Keratinocyte (primary cell): ENCODE measurements at regions not wholly inside any gene's neighbourhood (a gene's known extent, or its start where the extent isn't known, plus 50 kb on each side); places are given as distances from the start of the nearest gene placed in this dataset.
"Not testable (repeated sequence)": the region's sequence is repeated elsewhere in the genome, so short reads cannot be mapped to it uniquely, and the experiment has no call there.

Source experiments
- DNase-seq: peaks from one replicate; pipeline ENCODE4 v3.0.0-alpha.2; 2011; ENCODE audit warnings: low read depth, missing footprints, low spot score
- FAIRE-seq: peaks from 2 replicates; lab custom pipeline; 2011; peaks lifted over from hg19 to GRCh38; lab: Jason Lieb, UNC
- H2AFZ ChIP-seq: 2 replicates; pipeline ENCODE4 v1.6.0; 2012; ENCODE audit warnings: low read length, control low read depth, inconsistent platforms; ENCODE audit not compliant: control insufficient read depth
- H3K27ac ChIP-seq: 2 replicates; pipeline ENCODE4 v1.5.1; 2011; ENCODE audit warnings: low read length; ENCODE audit not compliant: control insufficient read depth, insufficient read depth
- H3K27me3 ChIP-seq: 3 replicates; pipeline ENCODE4 v1.6.0; 2011; ENCODE audit warnings: low read length; ENCODE audit not compliant: control insufficient read depth, insufficient read depth; ENCODE audit errors: extremely low read depth
- H3K36me3 ChIP-seq, 2 experiments: 2 replicates in 1 of 2; 3 replicates in 1 of 2; pipeline ENCODE4 v1.5.1; 2011; ENCODE audit warnings: low read length in 2 of 2, mild to moderate bottlenecking in 1 of 2; ENCODE audit not compliant: control insufficient read depth in 2 of 2, insufficient read depth in 2 of 2; ENCODE audit errors: extremely low read depth in 1 of 2
- H3K4me1 ChIP-seq: 3 replicates; pipeline ENCODE4 v1.5.1; 2011; ENCODE audit warnings: low read length; ENCODE audit not compliant: control insufficient read depth, insufficient read depth; ENCODE audit errors: extremely low read depth
- H3K4me2 ChIP-seq: 3 replicates; pipeline ENCODE4 v1.6.0; 2011; ENCODE audit warnings: low read depth, low read length; ENCODE audit not compliant: control insufficient read depth, insufficient read depth; ENCODE audit errors: extremely low read depth
- H3K4me3 ChIP-seq, 3 experiments: fragments of 200-600 bp in 1 of 3; sonication (generic) in 1 of 3; 2 replicates in 2 of 3; 3 replicates in 1 of 3; pipeline ENCODE4 v1.5.1; 2011 to 2016; ENCODE audit warnings: low read length in 3 of 3, mild to moderate bottlenecking in 3 of 3, control low read depth in 2 of 3, inconsistent platforms in 1 of 3, low read depth in 1 of 3, mixed read lengths in 1 of 3, mixed run types in 1 of 3, moderate library complexity in 1 of 3; ENCODE audit not compliant: control insufficient read depth in 2 of 3, insufficient read depth in 2 of 3; ENCODE audit errors: extremely low read depth in 1 of 3
- H3K79me2 ChIP-seq: 2 replicates; pipeline ENCODE4 v1.6.0; 2012; ENCODE audit warnings: low read length; ENCODE audit not compliant: control insufficient read depth, insufficient read depth
- H3K9ac ChIP-seq: 3 replicates; pipeline ENCODE4 v1.6.0; 2011; ENCODE audit warnings: low read length; ENCODE audit not compliant: control insufficient read depth, insufficient read depth; ENCODE audit errors: extremely low read depth
- H3K9me1 ChIP-seq: 3 replicates; pipeline ENCODE4 v1.6.0; 2011; ENCODE audit warnings: low read length; ENCODE audit not compliant: control insufficient read depth, insufficient read depth; ENCODE audit errors: extremely low read depth
- H3K9me3 ChIP-seq: 2 replicates; pipeline ENCODE4 v1.5.1; 2012; ENCODE audit warnings: low read depth, low read length; ENCODE audit not compliant: control insufficient read depth
- H4K20me1 ChIP-seq: 3 replicates; pipeline ENCODE4 v1.6.0; 2011; ENCODE audit warnings: low read length; ENCODE audit not compliant: control insufficient read depth, insufficient read depth; ENCODE audit errors: extremely low read depth
- CTCF ChIP-seq, 3 experiments: IDR thresholded peaks in 1 of 3; conservative IDR thresholded peaks in 1 of 3; optimal IDR thresholded peaks in 1 of 3; 2 replicates in 2 of 3; 3 replicates in 1 of 3; pipeline versions ENCODE3 to v1.5.1; 2011; ENCODE audit warnings: low read length in 3 of 3, mild to moderate bottlenecking in 3 of 3, moderate library complexity in 2 of 3, control low read depth in 1 of 3, inconsistent platforms in 1 of 3; ENCODE audit not compliant: insufficient read depth in 2 of 3; ENCODE audit errors: extremely low read depth in 1 of 3
- EZH2 ChIP-seq: IDR thresholded peaks from one replicate; pipeline ENCODE4 v1.6.1; 2012; ENCODE audit warnings: inconsistent platforms, mild to moderate bottlenecking, low read length, moderate library complexity
- dilution Hi-C: fragments of 300-500 bp; cut with MboI; formaldehyde crosslinking; loops from one replicate; pipeline ENCODE4 v1.7.0; 2020; ENCODE audit warnings: low sequenced_read_pairs; ENCODE audit not compliant: extremely low pct_ligation_motif_present

DNA sequence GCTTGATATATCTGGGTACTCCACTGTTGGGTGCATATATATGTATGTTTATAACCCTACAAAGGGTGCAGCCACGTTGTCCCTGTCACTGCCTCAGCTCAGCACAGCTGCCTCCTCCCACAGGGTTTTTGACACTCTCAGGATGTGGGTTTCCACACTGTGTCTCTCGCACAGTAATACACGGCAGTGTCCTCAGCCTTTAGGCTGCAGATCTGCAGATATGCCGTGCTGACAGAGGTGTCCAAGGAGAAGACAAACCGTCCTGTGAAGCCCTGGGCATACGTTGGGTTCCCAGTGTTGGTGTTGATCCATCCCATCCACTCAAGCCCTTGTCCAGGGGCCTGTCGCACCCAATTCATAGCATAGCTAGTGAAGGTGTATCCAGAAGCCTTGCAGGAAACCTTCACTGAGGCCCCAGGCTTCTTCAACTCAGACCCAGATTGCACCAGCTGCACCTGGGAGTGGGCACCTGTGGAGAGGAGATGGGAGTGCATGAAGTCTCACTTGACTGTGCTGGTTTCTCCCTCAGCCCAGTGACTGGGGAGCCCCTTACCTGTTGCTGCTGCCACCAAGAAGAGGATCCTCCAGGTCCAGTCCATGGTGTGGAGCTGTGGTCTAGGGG lies 498.7 kb downstream of the TMEM121 start:
- no peak for FAIRE-seq
- Histone ChIP-seq H3K27ac (no peak overlapping the region), H3K4me3 (no peak overlapping the region), H3K4me1 (no peaks in the 10 kb centered on the region), H3K4me2 (no peak overlapping the region), H4K20me1 (no peaks in the 10 kb centered on the region), H3K9ac (no peak overlapping the region), H3K27me3 (no peaks in the 10 kb centered on the region), H3K79me2 (no peaks in the 10 kb centered on the region), H3K9me3 (no peaks in the 10 kb centered on the region), H3K36me3 (no peaks in the 10 kb centered on the region), H2AFZ (no peak overlapping the region), H3K9me1 (no peaks in the 10 kb centered on the region)
- TF ChIP-seq CTCF (optimal IDR thresholded peaks at IDR 0.05 in 1 of 3, IDR thresholded peaks at IDR 0.05 in 1 of 3, conservative IDR thresholded peaks at IDR 0.05 in 1 of 3; ENCODE audit: extremely low read depth in 1 of 3, insufficient read depth in 2 of 3, low read length in 3 of 3) (no peak), EZH2 (no peak)
- dilution Hi-C loops, result no loop called here
- no peak for DNase-seq

DNA sequence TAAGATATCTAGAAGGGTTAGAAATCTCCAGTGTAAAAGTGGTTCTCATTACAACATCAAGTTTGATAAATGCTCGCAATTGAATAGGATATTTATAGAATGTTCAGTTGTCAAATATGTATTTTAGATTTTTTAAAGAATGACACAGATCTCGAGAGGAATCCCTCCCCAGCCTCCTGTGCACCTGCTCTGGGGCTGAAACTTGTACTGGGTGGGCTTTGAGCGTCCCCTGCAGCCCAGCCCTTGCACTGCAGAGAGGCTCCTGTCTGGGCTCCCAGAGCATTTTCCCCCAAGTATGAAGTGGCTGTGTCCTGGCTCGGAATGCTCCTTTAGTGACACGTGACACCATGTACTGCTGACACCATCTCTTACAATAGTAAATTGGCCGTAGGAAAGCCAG lies 499.6 kb downstream of the TMEM121 start:
- dilution Hi-C loops, result no loop called here
- FAIRE-seq, result no peak
- Histone ChIP-seq H3K27ac (no peak overlapping the region), H3K79me2 (no peaks in the 10 kb centered on the region), H3K27me3 (no peaks in the 10 kb centered on the region), H2AFZ (no peak overlapping the region), H4K20me1 (no peaks in the 10 kb centered on the region), H3K9me1 (no peaks in the 10 kb centered on the region), H3K9ac (no peak overlapping the region), H3K4me3 (no peak overlapping the region), H3K9me3 (no peaks in the 10 kb centered on the region), H3K4me1 (no peaks in the 10 kb centered on the region), H3K36me3 (no peaks in the 10 kb centered on the region), H3K4me2 (no peak overlapping the region)
- DNase-seq, result no peak
- TF ChIP-seq CTCF (optimal IDR thresholded peaks at IDR 0.05 in 1 of 3, IDR thresholded peaks at IDR 0.05 in 1 of 3, conservative IDR thresholded peaks at IDR 0.05 in 1 of 3; ENCODE audit: extremely low read depth in 1 of 3, insufficient read depth in 2 of 3, low read length in 3 of 3), result no peak
- TF ChIP-seq EZH2, result no peak

DNA sequence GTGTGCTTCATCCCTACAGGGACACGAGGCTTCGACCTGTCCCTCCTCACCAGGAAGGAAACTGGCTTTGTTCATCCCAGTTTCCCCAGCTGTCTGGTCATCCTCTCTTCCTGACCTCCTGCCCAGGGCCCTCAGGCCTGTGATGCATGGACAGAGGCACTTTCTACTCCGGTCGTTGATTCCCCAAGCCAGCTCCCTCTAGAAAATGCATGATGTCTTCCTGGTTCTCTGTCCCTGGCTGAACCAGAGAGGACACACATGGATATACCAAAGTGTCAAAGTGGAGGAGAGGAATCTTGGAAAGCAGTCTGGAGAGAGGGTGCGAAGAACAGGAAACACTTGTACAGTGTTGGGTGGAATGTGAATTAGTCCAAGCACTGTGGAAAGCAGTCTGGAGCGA lies 501.4 kb downstream of the TMEM121 start:
- dilution Hi-C loops, DNase-seq, H3K9me1 ChIP-seq, H2AFZ ChIP-seq, H3K4me2 ChIP-seq, FAIRE-seq, H3K79me2 ChIP-seq, H4K20me1 ChIP-seq, H3K27me3 ChIP-seq, H3K4me1 ChIP-seq, H3K27ac ChIP-seq, H3K9me3 ChIP-seq, H3K9ac ChIP-seq, H3K4me3 ChIP-seq, H3K36me3 ChIP-seq: not testable (repeated sequence)
